GM12874 (cell line): ENCODE measurements at regions not wholly inside any gene's neighbourhood (a gene's known extent, or its start where the extent isn't known, plus 50 kb on each side); places are given as distances from the start of the nearest gene placed in this dataset.
A peak's percentile ranks its signal among the peaks of the same experiment; 100 is the strongest.

Source experiments
- TF ChIP-seq, protein P1 (sequence below): IDR thresholded peaks from 2 replicates; pipeline ENCODE4 v1.5.1; 2011; ENCODE audit warnings: low read depth, mild to moderate bottlenecking, control low read depth, low read length, moderate library complexity; ENCODE audit not compliant: insufficient read depth

DNA sequence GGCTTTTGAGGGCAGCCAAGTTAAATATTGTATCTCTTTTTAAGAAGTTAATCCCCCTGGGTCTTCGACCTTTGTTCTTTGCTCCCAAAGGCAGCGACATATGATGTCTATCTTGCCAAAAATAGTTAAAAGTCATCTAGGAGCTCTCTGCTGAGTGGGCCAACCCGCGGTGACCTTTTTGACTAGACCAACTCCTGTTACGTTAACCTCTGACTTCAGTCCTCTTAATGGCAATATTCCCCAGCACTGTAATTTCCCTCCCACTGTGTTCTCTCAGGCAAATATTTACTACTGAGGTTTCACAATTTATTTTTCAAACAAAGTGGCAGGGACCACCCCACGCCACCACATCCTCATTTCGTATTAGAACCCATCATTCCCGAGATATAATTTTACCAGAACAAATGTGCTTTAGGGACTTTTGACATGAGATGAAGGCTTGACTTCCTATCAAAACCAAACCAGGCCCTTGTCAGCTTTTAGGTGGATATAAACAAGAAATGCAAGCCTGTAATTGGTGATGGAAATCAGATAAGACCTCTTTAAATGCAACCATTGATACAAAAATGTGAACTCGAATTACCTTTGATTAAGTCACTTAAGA, 764.7 kb downstream of the SATB2 start:
- TF ChIP-seq, protein P1, sequence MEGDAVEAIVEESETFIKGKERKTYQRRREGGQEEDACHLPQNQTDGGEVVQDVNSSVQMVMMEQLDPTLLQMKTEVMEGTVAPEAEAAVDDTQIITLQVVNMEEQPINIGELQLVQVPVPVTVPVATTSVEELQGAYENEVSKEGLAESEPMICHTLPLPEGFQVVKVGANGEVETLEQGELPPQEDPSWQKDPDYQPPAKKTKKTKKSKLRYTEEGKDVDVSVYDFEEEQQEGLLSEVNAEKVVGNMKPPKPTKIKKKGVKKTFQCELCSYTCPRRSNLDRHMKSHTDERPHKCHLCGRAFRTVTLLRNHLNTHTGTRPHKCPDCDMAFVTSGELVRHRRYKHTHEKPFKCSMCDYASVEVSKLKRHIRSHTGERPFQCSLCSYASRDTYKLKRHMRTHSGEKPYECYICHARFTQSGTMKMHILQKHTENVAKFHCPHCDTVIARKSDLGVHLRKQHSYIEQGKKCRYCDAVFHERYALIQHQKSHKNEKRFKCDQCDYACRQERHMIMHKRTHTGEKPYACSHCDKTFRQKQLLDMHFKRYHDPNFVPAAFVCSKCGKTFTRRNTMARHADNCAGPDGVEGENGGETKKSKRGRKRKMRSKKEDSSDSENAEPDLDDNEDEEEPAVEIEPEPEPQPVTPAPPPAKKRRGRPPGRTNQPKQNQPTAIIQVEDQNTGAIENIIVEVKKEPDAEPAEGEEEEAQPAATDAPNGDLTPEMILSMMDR = no peak

DNA sequence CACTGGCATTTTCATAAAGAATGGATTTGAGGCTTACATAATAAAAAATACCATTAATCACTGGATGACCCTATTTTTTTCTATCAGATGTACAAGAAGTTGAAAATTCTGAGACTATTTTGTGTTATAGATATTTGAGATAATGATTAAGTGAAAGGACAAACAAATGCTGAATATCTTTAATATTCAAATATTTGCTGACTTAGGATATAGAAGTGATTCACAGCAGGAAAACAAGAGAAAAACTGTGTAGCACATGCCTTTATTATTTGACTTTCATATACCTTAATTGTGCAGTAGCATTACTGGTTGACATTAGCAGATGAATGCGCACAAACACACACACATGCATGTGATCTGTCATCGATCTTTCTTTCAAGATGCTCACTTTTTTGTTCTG, 766.5 kb downstream of the SATB2 start:
- TF ChIP-seq, protein P1 = no peak

DNA sequence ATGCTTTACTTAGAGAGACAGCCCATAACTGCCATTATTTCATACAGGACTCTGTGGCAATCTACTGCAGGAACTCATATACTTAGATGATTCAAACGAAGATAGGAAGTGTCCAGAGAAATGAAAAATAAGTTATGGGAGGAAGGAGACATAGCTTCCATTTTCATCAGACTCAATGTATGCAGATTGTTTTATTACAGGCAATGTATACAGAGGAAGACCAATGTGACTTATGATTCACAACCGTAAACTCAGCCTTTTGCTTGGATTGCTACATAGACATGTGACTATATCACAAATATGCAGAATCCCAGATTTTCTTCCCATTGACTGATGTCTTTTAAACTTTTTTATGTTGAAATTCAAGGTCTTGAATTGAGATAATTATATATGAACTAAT, 793.4 kb downstream of the SATB2 start:
- TF ChIP-seq, protein P1 = no peak

DNA sequence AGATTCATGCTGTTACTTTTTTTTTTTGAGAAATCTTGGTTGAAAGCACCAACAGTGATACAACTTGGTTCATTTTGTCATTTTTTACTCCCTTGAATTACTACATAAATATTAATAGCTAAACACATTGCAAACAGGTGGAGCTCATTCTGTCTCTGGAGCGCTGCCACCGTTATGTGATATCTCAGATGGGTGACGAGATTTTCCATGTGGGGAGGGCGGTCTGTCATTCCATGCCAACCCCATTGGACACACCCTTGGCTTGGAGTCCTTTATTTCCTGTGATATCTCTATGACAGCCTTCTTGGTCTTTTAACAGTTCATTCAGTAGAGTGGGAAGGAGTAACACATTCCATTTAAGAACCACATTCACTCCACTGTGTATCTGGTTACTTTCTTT, 794.8 kb downstream of the SATB2 start:
- TF ChIP-seq, protein P1 = no peak

DNA sequence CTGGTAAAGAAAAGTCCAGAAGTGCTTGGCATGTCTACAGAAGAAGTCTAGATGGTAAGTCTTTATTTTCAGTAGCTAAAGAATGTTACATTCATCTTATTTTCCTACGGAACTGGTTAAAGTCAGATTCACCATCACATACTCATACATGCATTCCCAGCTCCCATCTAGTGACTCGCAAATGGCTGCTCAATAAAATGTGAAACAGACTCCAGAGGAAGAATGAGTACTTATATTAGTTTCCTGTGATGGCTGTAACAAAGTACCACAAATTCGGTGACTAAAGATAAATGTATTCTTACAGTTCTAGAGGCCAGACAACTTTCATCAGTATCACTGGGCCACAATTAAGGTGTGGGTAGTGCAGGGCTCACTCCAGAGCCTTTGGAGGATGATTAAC, 797.2 kb downstream of the SATB2 start:
- TF ChIP-seq, protein P1 = no peak

DNA sequence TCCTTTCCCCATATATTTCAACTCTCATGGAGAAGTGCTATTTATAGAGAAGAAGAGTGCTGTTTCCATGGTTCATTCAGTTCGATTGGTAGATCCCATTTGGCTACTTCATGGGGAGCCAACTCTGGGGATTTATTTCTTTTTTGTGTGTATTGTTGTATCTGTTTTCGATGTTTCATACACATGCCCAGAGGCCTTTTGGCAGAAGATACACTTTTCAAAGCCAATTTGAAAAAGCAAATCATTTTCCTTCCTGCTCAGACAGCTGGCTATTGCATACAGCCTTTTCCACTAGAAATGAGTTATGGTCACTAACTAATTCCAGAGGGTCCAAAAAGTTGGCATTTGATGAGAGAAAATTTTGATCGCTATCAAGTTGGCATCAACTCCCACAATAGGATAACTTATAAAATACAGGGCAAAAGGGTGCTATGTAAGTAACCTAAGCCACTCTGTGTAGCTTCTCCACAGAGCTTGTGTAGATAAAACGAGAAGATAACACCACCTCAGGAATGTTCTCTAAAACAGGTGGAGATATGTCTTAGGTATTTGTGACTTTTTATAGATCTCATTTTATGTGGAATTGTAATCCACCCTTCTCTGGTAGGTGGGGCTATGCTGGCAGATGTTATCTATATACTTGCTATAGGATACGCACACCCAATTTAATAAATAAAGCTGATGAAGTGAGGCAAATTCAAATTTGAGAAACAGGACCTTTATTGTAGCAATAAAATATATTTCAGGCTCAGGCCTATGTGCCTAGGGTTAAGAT, 798.5 kb downstream of the SATB2 start:
- TF ChIP-seq, protein P1 = no peak

DNA sequence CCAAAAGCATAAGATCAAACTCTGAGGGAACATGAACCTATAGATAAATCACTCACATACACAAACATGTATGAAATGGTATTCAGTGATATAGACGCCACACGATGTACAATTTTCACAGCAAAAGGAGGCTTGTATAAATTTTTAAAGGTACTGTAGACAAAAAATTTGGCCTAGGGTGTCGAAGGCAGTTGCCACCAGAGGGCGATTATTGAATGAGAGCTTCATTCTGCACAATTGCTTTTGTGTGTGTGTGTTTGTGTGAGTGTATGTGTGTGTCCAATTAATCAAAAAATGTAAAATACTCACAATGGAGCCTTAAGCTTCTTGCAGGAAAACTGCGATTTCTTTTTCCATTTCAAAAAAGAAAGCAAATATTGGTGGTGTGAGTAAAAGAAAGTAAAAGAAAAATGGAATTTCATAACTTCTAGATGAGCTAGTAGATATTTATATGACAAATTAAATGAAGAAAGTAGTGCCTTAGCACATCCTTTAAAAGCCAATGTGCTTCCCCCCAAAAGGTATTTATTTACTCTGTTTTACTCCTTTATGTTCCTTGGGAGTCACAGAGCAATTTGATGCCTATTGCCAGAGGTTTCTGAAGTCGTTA, 800.1 kb downstream of the SATB2 start:
- TF ChIP-seq, protein P1 = peak; percentile 48; the same call in 1 of the 2 replicates
